ENCODE measurements at regions not wholly inside any gene's neighbourhood (a gene's known extent, or its start where the extent isn't known, plus 50 kb on each side); places are given as distances from the start of the nearest gene placed in this dataset.

DNA sequence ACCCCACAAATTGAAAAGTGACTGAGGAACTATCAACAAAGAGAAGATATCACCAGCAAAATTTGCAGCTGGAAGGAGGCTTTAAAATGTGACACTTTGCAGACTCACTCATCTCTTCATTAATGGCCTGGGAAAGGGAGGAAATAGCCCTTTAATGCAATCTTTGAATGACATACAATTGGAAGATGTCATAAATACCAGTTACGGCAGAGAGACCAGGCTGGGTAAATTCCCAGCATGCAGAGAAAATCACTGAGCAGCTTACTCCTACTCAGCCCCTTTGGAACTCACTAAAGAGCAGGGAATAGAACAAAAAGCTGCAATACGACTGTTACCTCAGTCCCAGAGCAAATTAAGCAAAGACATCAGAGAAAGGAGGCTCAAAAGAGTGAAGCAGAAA lies 238.9 kb downstream of the HS3ST1 start:
- TF ChIP-seq, protein P1, sequence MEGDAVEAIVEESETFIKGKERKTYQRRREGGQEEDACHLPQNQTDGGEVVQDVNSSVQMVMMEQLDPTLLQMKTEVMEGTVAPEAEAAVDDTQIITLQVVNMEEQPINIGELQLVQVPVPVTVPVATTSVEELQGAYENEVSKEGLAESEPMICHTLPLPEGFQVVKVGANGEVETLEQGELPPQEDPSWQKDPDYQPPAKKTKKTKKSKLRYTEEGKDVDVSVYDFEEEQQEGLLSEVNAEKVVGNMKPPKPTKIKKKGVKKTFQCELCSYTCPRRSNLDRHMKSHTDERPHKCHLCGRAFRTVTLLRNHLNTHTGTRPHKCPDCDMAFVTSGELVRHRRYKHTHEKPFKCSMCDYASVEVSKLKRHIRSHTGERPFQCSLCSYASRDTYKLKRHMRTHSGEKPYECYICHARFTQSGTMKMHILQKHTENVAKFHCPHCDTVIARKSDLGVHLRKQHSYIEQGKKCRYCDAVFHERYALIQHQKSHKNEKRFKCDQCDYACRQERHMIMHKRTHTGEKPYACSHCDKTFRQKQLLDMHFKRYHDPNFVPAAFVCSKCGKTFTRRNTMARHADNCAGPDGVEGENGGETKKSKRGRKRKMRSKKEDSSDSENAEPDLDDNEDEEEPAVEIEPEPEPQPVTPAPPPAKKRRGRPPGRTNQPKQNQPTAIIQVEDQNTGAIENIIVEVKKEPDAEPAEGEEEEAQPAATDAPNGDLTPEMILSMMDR (conservative IDR thresholded peaks at IDR 0.05), result no peak
- TF ChIP-seq ZFX (IDR thresholded peaks at IDR 0.05), result no peak
